GM21723 (cell line): ENCODE measurements at regions not wholly inside any gene's neighbourhood (a gene's known extent, or its start where the extent isn't known, plus 50 kb on each side); places are given as distances from the start of the nearest gene placed in this dataset.

Source experiments
- ATAC-seq: cut with Tn5 transposase; IDR thresholded peaks from one replicate; pipeline ENCODE4 v1.9.1; 2021; ENCODE audit warnings: mild to moderate bottlenecking, moderate library complexity; ENCODE audit not compliant: unreplicated experiment

DNA sequence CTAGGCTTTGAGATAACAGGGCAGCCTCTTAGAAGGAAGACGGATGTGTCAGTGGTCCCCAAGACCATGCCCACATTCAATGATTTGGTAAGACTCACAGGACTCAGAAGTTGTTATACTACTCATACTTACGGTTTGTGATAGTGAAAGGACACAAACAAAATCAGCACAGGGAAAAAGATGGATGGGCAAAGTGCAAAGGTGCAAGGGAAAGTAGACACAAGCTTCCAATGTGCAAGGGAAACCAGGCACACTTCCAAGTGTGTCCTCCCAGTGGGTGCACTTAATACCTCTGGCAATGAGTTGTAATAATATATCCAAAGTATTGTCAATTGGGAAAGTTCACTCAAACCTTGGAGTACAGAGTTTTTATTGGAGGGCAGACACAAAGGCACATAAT is 53.8 kb upstream of the VCX start:
- no peak for ATAC-seq

DNA sequence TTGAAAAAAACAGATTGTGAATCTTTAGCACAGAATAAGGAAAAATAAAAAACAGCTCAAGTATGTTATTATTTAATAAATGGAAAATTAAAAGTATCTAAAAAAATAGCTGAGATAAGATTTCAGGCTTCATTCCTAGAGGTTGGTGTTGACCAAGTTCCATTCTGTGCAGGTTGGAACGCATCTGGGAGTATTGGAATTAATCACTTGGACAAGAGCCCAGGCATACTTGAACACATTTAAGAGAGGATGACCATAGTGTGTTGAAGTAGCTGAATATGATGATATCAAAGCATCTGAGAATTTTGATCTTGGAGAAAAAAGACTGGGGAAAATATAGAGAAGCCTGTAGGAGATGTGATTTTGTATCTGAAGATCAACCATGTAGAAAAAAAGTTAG is 54.6 kb upstream of the VCX start:
- no peak for ATAC-seq

DNA sequence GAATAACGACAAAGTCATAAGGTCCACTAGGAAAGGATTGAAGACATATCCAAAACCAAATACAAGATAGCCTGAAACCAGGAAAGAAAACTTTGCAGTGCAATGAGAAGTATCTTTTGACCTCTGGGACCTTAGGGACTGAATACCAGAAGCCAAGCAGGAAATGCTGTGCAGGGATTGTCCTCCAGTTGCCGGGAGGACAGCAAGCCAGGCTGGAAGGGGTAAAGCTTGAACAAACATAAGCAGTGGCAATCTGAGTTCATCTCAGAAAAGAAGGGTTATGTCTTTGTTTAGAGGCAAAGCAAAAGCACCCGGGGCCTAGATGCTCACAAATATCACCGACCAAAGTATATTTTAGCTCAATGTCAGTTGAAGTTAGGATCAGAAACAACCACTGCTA is 55.3 kb upstream of the VCX start:
- ATAC-seq, result no peak

DNA sequence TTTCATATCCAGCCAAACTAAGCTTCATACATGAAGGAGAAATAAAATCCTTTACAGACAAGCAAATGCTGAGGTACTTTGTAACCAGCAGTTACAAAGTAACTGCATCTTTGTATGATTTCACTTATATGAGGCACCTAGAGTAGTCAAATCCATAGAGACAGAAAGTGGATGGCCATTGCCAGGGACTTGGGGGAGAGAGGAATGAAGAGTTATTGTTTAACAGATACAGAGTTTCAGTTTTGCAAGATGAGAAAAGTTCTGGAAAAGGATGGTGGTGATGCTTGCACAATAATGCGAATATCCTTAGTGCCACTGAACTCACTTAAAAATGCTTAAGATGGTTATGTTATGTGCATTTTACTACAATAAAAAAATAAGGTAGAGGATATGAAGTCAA is 58.4 kb upstream of the VCX start:
- no peak for ATAC-seq

DNA sequence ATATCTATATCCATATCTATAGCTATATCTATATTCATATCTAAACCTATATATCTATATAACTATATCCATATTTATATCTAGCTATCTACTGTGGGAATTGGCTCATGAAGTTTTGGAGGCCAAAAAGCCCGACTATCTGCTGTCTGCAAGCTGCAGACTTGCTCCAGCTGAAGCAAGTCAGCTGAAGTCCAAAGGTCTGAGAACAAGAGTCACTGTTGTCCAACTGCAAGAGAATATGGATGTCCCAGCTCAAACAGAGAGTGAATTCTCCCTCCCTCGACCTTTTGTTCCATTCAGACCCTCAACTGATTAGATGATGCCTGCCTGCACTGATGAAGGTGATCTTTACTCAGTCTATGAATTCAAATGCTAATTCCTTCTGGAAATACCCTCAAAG is 63.3 kb upstream of the VCX start:
- ATAC-seq, result no peak

DNA sequence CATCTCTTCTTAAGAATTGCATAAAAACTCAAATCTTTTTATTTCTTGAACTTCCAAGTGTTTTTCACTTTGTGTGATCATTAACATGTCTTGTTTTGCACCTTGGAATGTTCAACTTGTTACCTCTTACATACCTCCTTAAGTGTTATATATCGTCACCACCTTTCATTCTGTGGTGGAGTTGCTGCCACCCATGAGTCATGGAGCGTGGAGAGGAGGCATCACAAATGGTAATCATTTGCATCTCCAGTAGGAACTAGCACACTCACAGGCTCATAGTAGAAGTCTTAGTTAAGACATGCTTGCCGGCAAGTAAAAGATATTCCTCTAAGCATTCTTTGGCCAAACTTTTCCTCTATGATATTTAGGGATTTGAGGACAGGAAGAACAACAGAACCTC is 67.0 kb upstream of the VCX start:
- no peak for ATAC-seq

DNA sequence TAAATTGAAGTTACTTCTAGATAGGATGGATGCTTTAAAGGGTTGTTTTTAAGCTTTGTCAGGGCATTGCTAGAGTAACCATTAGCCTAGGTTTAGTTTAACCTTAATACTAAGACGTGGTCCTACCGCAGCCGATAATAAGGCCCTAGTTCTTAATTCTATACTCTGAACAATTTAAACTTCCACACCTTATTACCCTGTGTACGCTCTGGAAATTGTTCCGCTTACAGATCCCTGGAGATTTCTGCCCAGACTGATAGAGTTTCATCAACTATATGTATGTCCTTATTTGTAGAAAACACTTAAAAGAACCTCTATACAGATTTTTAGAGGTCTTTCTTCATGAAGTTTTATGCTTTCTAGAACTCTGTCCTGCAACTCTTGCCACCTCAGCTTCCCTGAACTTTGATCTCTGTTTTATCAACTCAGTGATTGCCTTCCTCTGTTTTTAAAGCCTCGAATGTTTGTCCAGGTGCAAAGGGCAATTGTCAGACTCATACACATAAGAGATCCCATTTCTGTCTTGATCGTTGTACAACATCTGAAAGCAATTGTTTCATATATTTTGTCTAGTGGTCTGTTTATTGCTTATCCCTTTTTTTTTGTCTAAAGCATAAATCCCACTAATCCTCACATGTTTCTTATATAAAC is 71.1 kb upstream of the VCX start:
- ATAC-seq, result no peak

DNA sequence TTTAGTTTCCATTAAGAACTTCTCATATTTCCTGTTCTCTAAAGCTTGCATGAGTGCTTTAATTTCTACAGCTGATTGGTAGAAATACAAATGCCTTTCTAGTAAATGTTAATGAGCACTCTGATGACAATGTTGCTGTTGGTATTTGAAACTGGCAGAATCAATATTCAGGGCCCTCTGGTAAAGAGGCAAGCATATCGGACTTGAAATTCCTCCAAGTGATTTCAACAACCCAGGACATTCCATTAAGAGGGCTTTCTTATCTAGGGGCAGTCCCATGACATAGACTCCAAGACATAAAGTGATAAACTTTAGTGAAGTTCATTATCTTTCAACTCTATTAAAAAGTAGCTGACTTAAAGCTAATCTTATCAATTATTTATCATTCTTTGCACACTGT is 83.1 kb upstream of the VCX start:
- no peak for ATAC-seq

DNA sequence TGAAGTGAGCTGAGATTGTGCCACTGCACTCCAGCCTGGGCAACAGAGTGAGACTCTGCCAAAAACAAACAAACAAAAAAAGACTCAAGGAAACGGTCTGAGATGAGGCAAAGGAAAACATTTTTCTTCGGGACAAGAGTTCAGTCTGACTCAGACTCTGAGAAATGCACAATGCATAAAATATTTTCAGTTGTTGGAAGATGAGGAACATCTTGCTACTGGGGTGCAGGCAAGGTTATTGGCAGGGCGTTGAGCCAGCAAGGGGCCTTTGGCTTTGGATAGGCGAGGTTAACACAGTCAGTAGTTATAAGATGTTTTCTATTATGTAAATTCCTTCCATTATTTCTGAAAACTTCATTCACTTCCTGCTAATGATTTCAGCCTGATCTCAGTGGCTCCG is 96.1 kb upstream of the VCX start:
- ATAC-seq, result no peak

DNA sequence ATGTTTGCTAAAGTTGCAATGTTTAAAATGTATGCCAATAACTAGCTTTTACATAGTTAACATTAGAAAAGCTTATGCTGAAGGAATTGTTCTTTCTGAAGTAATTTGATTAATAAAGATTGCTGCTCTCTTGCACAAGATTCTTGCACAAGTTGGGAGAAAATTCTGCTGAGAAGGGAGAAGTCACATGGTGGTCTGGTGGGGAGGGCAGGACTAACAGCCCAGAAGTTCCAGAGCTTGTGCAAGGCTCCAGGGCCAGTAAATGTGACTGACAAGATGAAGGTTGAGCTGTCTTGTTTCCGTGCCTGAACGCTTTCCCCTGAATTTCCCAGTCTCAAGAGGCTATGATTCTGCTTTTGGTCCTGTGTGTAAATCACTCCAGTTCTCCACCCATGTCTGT is 112.9 kb upstream of the VCX start:
- ATAC-seq, result no peak

DNA sequence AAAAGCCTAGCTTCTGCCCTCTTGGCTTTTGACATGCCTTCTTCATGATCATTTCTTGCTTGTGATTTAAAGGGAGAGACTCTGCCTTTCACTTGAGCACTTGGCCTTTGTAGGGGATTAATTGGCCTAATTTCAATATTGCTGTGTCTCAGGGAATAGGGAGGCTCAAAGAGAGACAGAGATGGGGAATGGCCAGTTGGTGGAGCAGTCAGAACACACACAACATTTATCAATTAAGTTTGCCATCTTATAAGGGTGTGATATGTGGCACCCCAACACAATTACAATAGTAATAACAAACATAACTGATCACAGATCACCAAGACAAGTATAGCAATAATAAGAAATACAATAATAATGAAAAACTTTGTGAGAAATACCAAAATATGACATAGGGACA is 122.5 kb upstream of the VCX start:
- ATAC-seq, result no peak

DNA sequence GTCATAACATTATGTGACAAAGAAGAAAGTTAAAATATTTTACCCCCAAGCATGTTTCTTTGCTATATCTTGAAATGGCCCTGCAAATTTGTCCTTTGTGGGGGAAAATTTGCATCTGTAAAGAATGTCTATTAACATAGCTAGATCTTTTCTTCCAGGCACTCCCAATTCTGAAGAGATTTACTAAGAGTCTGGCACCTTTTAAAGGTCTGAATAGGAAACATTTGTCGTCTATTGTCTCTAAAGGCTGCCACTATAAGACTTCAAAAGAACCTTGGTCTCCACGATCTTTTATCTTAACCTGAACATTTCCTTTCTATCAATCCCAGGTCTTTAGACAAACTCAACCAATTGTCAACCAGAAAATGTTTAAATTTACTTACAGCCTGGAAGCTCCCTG is 128.6 kb upstream of the VCX start:
- no peak for ATAC-seq

DNA sequence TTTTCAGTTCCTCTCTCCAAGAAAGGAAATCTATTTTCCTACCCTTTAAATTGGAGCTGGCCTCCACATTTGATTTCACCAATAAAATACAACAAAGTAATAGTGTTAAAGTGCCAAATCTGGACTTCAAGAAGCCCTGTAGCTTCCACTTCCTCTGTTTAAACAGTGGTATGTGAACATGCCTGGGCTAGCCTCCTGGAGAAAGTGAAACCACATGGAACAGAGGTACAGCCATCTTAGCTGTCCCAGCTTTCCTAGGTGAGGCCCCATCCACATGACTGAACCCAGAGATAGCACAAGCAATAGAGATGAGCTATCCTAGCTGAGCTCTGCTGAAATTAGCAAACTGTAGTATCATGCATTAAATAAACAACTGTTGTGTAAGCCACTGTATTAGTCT is 131.8 kb upstream of the VCX start:
- no peak for ATAC-seq

DNA sequence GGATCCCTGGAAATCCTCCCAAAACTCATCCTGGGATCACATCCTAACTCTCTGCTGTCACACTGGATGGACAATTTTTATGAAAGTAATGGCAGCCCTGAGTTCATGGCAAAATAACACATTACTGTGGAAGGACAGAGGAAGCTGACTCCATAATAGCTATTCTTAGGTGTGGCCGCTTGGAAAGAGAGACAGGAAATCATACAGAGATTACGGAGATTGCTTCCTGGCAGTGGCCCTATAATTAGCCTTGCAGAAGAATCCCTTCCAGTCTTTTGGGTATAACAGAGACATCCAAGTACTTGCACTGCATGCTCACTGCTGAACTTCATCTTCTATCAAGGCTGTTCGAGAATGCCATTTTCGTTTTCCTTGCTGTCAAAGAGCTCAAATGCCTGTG is 133.1 kb upstream of the VCX start:
- no peak for ATAC-seq

DNA sequence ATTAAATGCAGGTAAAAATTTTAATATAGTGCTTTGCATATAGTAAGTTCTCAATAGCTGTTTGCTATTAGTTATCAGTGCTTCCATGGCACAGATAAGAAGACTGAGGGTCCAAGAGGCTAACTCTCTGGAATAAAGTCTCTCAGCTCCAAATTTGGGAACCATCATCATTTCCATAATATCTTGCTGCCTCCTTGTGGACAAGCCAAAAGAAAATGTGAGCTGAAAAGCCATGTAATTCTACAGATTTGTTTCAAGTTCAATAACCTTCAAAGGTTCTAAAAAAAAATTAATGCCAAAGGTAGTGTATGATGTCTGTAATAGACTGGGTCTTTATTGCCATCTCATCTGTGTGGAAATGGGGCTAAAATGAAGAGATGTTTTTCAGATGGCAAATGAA is 136.9 kb upstream of the VCX start:
- ATAC-seq, result no peak

DNA sequence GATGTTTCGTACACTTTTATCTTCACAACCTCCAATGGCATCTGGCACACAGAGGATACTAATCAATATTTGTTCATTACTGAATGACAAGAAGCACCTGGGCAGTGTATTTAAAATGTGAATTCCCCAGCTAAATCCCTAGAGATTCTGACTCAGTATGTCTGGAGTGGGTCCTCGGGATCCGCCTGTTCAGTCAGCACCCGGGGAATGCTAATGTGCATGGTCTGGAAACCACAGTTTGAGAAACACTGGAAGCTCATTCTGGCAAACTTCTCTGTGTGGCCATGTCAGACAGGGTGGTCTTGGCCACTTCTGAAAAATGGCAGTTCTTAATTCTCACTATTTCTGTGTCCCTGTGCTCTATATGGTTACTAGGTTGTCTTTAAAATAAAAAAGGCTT is 138.8 kb upstream of the VCX start:
- no peak for ATAC-seq

DNA sequence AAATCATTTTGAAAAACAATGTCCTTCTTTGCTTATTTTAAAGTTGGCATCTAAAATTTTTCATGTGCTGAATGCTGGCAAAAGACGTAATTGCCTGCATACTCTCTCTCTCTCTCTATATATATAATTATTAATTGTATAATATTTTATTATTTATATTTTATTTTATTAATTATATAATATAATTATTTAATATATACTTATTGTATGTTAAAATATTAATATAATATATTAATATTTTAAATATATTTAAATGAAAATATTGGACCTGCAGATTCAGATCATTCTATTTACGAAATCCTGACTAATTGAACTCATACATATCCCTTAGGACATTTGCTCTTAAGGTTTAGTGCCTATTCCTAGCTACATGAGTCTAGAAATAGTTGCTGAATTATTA is 144.7 kb upstream of the VCX start:
- ATAC-seq, result no peak

DNA sequence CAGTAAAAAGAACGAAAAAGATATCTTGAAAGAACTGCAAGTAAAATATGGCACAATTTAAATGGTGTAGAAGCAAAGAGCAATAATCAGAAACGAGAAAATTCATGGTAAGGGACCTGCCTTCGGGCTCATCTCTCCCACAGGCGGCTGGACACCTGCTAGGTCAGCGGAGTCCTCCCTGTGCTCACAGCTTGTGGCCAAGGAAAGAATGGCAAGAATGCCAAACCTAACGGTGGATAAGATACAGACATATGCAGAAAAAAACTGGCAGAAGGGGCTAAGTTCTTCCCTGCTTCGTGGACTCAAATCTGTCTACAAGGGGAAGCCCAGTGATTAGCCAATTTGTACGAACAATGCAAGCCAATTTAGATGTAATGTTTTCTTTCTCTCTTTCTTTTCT is 152.1 kb upstream of the VCX start:
- ATAC-seq, result no peak

DNA sequence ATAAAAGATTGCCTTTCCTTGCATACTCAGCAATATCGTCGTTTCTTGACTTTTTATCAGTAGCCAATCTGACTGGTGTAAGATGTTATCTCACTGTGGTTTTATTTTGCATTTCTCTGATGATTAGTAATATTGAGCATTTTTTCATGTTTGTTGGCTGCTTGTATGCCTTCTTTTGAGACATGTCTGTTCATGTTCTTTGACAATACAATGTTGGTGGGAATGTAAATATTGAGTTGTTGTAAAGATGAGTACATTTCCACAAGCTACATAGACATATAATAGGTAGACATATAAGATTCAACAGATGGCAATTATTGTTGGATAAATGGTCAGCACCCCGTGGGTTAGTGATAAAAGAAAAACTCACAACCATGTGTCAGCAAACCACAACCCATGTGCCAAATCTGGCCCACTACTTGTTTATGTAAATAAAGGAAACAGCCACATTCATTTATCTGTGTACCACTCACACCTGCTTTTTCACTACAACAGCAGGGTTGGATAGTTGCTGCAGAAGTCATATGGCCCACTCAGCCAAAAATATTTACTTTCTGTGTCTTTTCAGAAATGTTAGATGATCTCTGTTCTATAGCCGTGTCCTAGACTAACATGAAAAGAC is 153.1 kb upstream of the VCX start:
- ATAC-seq, result no peak

DNA sequence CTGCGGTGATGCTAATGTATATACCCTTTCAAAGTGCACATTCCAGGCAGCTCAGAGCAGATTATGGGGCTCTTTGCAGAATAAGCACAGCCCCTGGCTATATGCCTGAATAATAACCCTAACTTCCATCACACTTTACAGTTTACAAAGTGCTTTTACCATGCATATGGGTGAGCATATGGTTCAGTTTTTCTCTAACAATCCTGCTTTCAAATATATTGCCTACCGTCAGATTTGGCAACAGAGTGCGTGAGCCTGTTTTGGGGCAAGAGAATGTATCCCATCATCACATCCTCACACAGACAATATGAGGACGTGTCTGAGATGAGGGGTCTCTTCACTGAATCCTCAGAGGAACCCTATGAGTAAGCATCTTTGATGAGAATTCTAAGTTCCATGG is 162.8 kb upstream of the VCX start:
- ATAC-seq, result no peak

DNA sequence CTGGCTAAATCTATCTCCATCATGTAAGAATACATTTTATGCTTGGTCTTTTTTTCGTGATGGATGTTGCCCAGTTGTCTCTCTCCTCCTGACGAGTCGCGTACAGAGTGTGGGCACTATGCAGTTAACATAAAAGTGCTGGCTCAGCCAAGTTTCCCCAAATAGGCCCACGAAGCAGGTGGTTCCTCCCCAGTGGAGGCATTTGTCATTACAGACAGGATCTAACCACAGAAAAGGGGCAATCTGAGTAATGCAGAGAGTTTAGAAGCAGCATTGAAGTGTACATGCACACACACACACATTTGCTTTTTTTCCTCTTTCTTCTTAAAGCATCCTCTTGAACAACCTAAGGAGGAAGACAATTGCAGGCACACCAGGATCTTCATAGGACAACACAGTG is 188.7 kb upstream of the VCX start:
- no peak for ATAC-seq

DNA sequence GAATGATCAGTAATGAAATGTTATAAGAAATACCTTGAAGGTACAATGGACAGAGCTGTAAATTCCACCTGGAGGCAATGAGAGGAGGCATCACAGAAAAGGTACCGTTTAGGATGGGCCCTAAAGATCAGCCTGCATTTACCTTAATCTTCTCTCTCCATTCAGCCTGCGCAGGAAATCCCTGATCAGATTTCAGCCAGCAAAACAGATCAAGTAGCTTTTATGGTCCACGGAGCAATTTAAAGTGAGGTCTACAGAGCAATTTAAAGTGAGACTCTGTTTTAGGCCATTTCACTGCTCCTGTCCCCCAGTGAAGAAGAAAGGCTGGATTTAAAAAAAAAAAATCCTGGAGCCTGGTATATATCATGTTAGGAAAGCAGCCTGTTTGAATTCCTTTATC is 195.1 kb upstream of the VCX start:
- no peak for ATAC-seq

DNA sequence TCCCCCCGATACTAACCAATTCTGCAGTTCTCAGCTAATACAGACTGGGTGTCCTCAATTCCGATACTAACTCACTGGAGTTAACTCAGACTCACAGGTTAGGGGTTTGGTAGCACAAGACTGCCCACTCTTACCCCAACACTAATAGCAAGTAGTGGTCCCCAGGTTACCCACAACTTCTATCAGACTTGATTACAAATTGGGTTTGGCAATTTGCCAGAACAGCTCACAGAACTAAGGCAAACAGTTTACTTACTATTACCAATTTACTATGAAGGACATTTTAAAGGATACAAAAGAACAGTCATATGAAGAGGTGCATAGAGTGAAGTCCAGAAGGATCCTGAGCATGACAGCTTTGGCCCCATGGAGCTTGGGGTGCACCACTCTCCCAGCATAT is 201.8 kb upstream of the VCX start:
- no peak for ATAC-seq
